RWPE2 (cell line): ENCODE measurements at regions not wholly inside any gene's neighbourhood (a gene's known extent, or its start where the extent isn't known, plus 50 kb on each side); places are given as distances from the start of the nearest gene placed in this dataset.

Experiments
- ATAC-seq: fragments of 200-7000 bp; cut with Tn5 transposase; 3 replicates; pipeline ENCODE4 v1.9.1; 2021; ENCODE audit warnings: low read depth
- DNase-seq: peaks from one replicate; pipeline ENCODE4 v3.0.0-alpha.2; 2020; ENCODE audit warnings: low spot score
- H3K27ac ChIP-seq: fragments of 450-650 bp; 2 replicates; pipeline ENCODE4 v1.5.1; 2017; ENCODE audit warnings: mild to moderate bottlenecking; ENCODE audit not compliant: poor library complexity, severe bottlenecking
- H3K27me3 ChIP-seq: fragments of 250-450 bp; sonication (Bioruptor Pico); 2 replicates; pipeline ENCODE4 v1.5.1; 2021; ENCODE audit warnings: mild to moderate bottlenecking, moderate library complexity; ENCODE audit not compliant: insufficient read depth, poor library complexity, severe bottlenecking
- H3K36me3 ChIP-seq: fragments of 250-450 bp; sonication (Bioruptor Pico); 2 replicates; pipeline ENCODE4 v1.5.1; 2020; ENCODE audit warnings: low read depth, mild to moderate bottlenecking, moderate library complexity
- H3K4me1 ChIP-seq: fragments of 250-450 bp; sonication (Bioruptor Pico); 2 replicates; pipeline ENCODE4 v1.5.1; 2021; ENCODE audit warnings: mild to moderate bottlenecking, moderate library complexity; ENCODE audit not compliant: insufficient read depth, poor library complexity, severe bottlenecking
- H3K4me3 ChIP-seq: fragments of 250-450 bp; sonication (Bioruptor Pico); 2 replicates; pipeline ENCODE4 v1.5.1; 2021; ENCODE audit warnings: mild to moderate bottlenecking, moderate library complexity; ENCODE audit not compliant: severe bottlenecking
- H3K9me3 ChIP-seq: fragments of 250-450 bp; sonication (Bioruptor Pico); 2 replicates; pipeline ENCODE4 v1.5.1; 2021; ENCODE audit warnings: mild to moderate bottlenecking, moderate library complexity; ENCODE audit not compliant: severe bottlenecking
- CTCF ChIP-seq: fragments of 450-650 bp; IDR thresholded peaks from one replicate; pipeline ENCODE4 v1.5.1; 2017; ENCODE audit warnings: mild to moderate bottlenecking, moderate library complexity; ENCODE audit not compliant: poor library complexity, severe bottlenecking

- Histone ChIP-seq H3K36me3 (no peaks in the 10 kb centered on the region), H3K9me3 (no peaks in the 10 kb centered on the region)
- no peak for TF ChIP-seq CTCF
Observed at GRCh38 chr3:28139288-28139687, 102.1 kb upstream of the CMC1 start.

GRCh38 chr3:28139967-28140634, 101.3 kb upstream of the CMC1 start:
- no peak for DNase-seq
- no peak overlapping the region for H3K4me3 ChIP-seq
- no peaks in the 10 kb centered on the region for H3K9me3 ChIP-seq
- peak; percentile 44; the same call in 1 of the 3 replicates for ATAC-seq
- no peaks in the 10 kb centered on the region for H3K4me1 ChIP-seq
- no peaks in the 10 kb centered on the region for H3K27me3 ChIP-seq
- no peaks in the 10 kb centered on the region for H3K36me3 ChIP-seq
- H3K27ac ChIP-seq, result no peak overlapping the region
- no peak for TF ChIP-seq CTCF

More at GRCh38 chr3:28139288-28139687, 102.1 kb upstream of the CMC1 start:
- DNase-seq (no peak), ATAC-seq (no peak)
- H3K4me1 ChIP-seq, result no peaks in the 10 kb centered on the region
- no peak overlapping the region for H3K4me3 ChIP-seq
- H3K27me3 ChIP-seq, result no peaks in the 10 kb centered on the region
- H3K27ac ChIP-seq, result no peak overlapping the region

- Histone ChIP-seq H3K4me1 (no peaks in the 10 kb centered on the region), H3K4me3 (no peak overlapping the region), H3K27ac (no peak overlapping the region), H3K27me3 (no peaks in the 10 kb centered on the region), H3K9me3 (no peaks in the 10 kb centered on the region), H3K36me3 (no peaks in the 10 kb centered on the region)
- DNase-seq, result no peak
- TF ChIP-seq CTCF, result no peak
- ATAC-seq, result no peak
Observed at GRCh38 chr3:28140664-28141063, 100.8 kb upstream of the CMC1 start.

- peaks cover 4% of the 10 kb centered on the region for H3K9me3 ChIP-seq
- ATAC-seq (no peak), DNase-seq (no peak)
- TF ChIP-seq CTCF, result no peak
- no peak overlapping the region for H3K27ac ChIP-seq
- no peaks in the 10 kb centered on the region for H3K36me3 ChIP-seq
- H3K4me3 ChIP-seq, result no peak overlapping the region
- H3K4me1 ChIP-seq, result no peaks in the 10 kb centered on the region
- H3K27me3 ChIP-seq, result no peaks in the 10 kb centered on the region
Observed at GRCh38 chr3:28149960-28150359, 91.5 kb upstream of the CMC1 start.

- DNase-seq (no peak), ATAC-seq (no peak)
- no peak for TF ChIP-seq CTCF
- Histone ChIP-seq H3K27ac (no peak overlapping the region), H3K36me3 (no peaks in the 10 kb centered on the region), H3K27me3 (no peaks in the 10 kb centered on the region), H3K9me3 (peaks cover 4% of the 10 kb centered on the region), H3K4me3 (no peak overlapping the region), H3K4me1 (no peaks in the 10 kb centered on the region)
Observed at GRCh38 chr3:28150465-28151206, 90.8 kb upstream of the CMC1 start.
